ENCODE measurements at regions not wholly inside any gene's neighbourhood (a gene's known extent, or its start where the extent isn't known, plus 50 kb on each side); places are given as distances from the start of the nearest gene placed in this dataset.

DNA sequence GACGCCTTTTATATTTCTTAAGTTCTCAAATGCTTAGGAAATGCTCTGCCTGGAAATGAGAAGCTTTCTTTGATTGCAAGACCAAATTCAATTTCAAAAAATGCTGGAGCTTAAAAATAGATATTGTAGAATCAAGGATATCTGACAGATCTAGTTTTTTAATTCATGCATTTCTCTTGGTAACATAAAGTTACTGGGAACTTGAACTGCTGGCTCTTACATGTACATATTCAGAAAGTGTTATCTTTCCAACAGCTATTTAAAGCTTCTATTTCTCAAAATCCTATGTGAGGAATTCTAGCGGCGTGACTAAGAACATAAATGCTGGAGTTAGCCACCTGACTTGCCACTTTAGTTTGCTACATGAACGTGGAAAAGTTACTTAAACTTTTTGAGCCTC is 109.3 kb downstream of the C3orf38 start:
- TF ChIP-seq STAT3 (IDR thresholded peaks at IDR 0.05; ENCODE audit: low read depth, low read length) (no peak), NBN (IDR thresholded peaks at IDR 0.05) (no peak), GABPA (IDR thresholded peaks at IDR 0.05; ENCODE audit: low read depth) (no peak), NR2C2 (IDR thresholded peaks at IDR 0.05; ENCODE audit: borderline replicate concordance, control insufficient read depth, insufficient read length, low read depth) (no peak), POLR2AphosphoS5 (IDR thresholded peaks at IDR 0.05; ENCODE audit: low read length) (no peak), TAF1 (IDR thresholded peaks at IDR 0.05; ENCODE audit: borderline replicate concordance, low read depth, low read length) (no peak), TCF12 (IDR thresholded peaks at IDR 0.05; ENCODE audit: low read depth, low read length) (no peak)
- TF ChIP-seq, protein P1, sequence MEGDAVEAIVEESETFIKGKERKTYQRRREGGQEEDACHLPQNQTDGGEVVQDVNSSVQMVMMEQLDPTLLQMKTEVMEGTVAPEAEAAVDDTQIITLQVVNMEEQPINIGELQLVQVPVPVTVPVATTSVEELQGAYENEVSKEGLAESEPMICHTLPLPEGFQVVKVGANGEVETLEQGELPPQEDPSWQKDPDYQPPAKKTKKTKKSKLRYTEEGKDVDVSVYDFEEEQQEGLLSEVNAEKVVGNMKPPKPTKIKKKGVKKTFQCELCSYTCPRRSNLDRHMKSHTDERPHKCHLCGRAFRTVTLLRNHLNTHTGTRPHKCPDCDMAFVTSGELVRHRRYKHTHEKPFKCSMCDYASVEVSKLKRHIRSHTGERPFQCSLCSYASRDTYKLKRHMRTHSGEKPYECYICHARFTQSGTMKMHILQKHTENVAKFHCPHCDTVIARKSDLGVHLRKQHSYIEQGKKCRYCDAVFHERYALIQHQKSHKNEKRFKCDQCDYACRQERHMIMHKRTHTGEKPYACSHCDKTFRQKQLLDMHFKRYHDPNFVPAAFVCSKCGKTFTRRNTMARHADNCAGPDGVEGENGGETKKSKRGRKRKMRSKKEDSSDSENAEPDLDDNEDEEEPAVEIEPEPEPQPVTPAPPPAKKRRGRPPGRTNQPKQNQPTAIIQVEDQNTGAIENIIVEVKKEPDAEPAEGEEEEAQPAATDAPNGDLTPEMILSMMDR (IDR thresholded peaks at IDR 0.05 in 2 of 3, conservative IDR thresholded peaks at IDR 0.05 in 1 of 3; ENCODE audit: control insufficient read depth in 2 of 3, extremely low read depth in 1 of 3, insufficient read depth in 1 of 3, low read depth in 3 of 3, low read length in 3 of 3), result no peak
- TF ChIP-seq, protein P2, sequence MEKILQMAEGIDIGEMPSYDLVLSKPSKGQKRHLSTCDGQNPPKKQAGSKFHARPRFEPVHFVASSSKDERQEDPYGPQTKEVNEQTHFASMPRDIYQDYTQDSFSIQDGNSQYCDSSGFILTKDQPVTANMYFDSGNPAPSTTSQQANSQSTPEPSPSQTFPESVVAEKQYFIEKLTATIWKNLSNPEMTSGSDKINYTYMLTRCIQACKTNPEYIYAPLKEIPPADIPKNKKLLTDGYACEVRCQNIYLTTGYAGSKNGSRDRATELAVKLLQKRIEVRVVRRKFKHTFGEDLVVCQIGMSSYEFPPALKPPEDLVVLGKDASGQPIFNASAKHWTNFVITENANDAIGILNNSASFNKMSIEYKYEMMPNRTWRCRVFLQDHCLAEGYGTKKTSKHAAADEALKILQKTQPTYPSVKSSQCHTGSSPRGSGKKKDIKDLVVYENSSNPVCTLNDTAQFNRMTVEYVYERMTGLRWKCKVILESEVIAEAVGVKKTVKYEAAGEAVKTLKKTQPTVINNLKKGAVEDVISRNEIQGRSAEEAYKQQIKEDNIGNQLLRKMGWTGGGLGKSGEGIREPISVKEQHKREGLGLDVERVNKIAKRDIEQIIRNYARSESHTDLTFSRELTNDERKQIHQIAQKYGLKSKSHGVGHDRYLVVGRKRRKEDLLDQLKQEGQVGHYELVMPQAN (conservative IDR thresholded peaks at IDR 0.05), result no peak

Measured in GM12878 (cell line).